Hepatocyte (in vitro differentiated cells): ENCODE measurements at regions not wholly inside any gene's neighbourhood (a gene's known extent, or its start where the extent isn't known, plus 50 kb on each side); places are given as distances from the start of the nearest gene placed in this dataset.

Experiments used
- DNase-seq: peaks from one replicate; pipeline ENCODE4 v3.0.0-alpha.2; 2016; ENCODE audit warnings: low spot score
- H2AFZ ChIP-seq: fragments of 200-600 bp; sonication (generic); 2 replicates; pipeline ENCODE4 v1.6.0; 2016; ENCODE audit warnings: antibody characterized with exemption, mild to moderate bottlenecking
- H3K27ac ChIP-seq: fragments of 200-600 bp; sonication (generic); 2 replicates; pipeline ENCODE4 v1.5.1; 2016; ENCODE audit warnings: mild to moderate bottlenecking
- H3K27me3 ChIP-seq: fragments of 200-600 bp; sonication (generic); 2 replicates; pipeline ENCODE4 v1.6.1; 2016
- H3K36me3 ChIP-seq: fragments of 200-600 bp; sonication (generic); replicated peaks from 2 replicates; pipeline ENCODE4 v1.5.1; 2016; ENCODE audit warnings: low read depth; ENCODE audit not compliant: insufficient read depth
- H3K4me1 ChIP-seq: fragments of 200-600 bp; sonication (generic); 2 replicates; pipeline ENCODE4 v1.5.1; 2016; ENCODE audit warnings: mild to moderate bottlenecking, moderate library complexity; ENCODE audit not compliant: insufficient read depth
- H3K4me2 ChIP-seq: fragments of 200-600 bp; sonication (generic); 2 replicates; pipeline ENCODE4 v1.6.0; 2016
- H3K4me3 ChIP-seq: fragments of 200-600 bp; sonication (generic); 2 replicates; pipeline ENCODE4 v1.5.1; 2016; ENCODE audit warnings: mild to moderate bottlenecking
- H3K79me2 ChIP-seq: fragments of 200-600 bp; sonication (generic); 2 replicates; pipeline ENCODE4 v1.6.0; 2017; ENCODE audit warnings: mild to moderate bottlenecking
- H3K9me2 ChIP-seq: fragments of 200-600 bp; sonication (generic); replicated peaks from 2 replicates; pipeline ENCODE4 v1.6.0; 2017; ENCODE audit warnings: mild to moderate bottlenecking; ENCODE audit not compliant: insufficient read depth
- H3K9me3 ChIP-seq: fragments of 200-600 bp; sonication (generic); 2 replicates; pipeline ENCODE4 v1.5.1; 2016; ENCODE audit warnings: low read depth, mild to moderate bottlenecking
- H4K20me1 ChIP-seq: fragments of 200-600 bp; sonication (generic); 2 replicates; pipeline ENCODE4 v1.6.0; 2016; ENCODE audit warnings: mild to moderate bottlenecking; ENCODE audit not compliant: insufficient read depth, poor library complexity, severe bottlenecking
- EZH2 ChIP-seq: fragments of 200-600 bp; sonication (generic); IDR thresholded peaks from 2 replicates; pipeline ENCODE4 v1.6.1; 2016; ENCODE audit warnings: antibody characterized with exemption, mild to moderate bottlenecking, borderline replicate concordance
- EZH2phosphoT487 ChIP-seq: fragments of 200-600 bp; sonication (generic); IDR thresholded peaks from one replicate; pipeline ENCODE4 v1.6.1; 2018; ENCODE audit warnings: antibody characterized with exemption, mild to moderate bottlenecking, low read depth, moderate library complexity; ENCODE audit not compliant: unreplicated experiment, severe bottlenecking
- WGBS: methylation state at CpG from one replicate; pipeline ENCODE4 v1.1.6; 2016; ENCODE audit warnings: low lambda C conversion rate; ENCODE audit errors: missing lambda C conversion rate; 5-methylcytosine and 5-hydroxymethylcytosine counted together
- TF ChIP-seq, protein P1 (sequence below): fragments of 200-600 bp; sonication (generic); IDR thresholded peaks from 2 replicates; pipeline ENCODE4 v1.5.1; 2016; ENCODE audit warnings: antibody characterized with exemption, mild to moderate bottlenecking; ENCODE audit not compliant: poor library complexity

DNA sequence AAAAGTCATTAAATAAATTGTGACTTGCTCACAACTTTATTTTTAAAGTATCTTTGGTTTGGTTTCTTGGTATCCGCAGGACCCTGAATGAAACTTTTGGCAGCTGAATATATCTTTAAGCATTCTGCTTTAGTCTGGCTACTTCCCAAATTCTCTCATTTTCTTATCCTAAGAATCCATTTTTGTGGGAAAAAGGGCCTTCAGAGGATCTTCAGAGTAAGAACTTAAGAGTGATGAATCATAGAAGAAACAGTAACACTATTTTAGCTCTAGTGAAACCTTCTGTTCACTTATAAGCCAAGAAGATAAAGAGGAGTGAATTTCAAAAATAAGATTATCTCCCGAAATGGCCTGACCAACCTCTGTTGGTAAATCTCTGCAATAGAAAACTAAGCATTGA, 540.6 kb upstream of the MAGEB18 start:
- no peak overlapping the region for H3K4me2 ChIP-seq
- no peaks in the 10 kb centered on the region for H3K27me3 ChIP-seq
- H2AFZ ChIP-seq = no peak overlapping the region
- no peak overlapping the region for H3K27ac ChIP-seq
- no peaks in the 10 kb centered on the region for H4K20me1 ChIP-seq
- H3K79me2 ChIP-seq = no peaks in the 10 kb centered on the region
- no peak overlapping the region for H3K4me3 ChIP-seq
- 68% methylated on average over 2 of the region's 2 CpGs for WGBS
- H3K36me3 ChIP-seq = no peaks in the 10 kb centered on the region
- TF ChIP-seq EZH2 (no peak), EZH2phosphoT487 (no peak)
- TF ChIP-seq, protein P1, sequence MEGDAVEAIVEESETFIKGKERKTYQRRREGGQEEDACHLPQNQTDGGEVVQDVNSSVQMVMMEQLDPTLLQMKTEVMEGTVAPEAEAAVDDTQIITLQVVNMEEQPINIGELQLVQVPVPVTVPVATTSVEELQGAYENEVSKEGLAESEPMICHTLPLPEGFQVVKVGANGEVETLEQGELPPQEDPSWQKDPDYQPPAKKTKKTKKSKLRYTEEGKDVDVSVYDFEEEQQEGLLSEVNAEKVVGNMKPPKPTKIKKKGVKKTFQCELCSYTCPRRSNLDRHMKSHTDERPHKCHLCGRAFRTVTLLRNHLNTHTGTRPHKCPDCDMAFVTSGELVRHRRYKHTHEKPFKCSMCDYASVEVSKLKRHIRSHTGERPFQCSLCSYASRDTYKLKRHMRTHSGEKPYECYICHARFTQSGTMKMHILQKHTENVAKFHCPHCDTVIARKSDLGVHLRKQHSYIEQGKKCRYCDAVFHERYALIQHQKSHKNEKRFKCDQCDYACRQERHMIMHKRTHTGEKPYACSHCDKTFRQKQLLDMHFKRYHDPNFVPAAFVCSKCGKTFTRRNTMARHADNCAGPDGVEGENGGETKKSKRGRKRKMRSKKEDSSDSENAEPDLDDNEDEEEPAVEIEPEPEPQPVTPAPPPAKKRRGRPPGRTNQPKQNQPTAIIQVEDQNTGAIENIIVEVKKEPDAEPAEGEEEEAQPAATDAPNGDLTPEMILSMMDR = no peak
- no peaks in the 10 kb centered on the region for H3K4me1 ChIP-seq
- DNase-seq = no peak
- H3K9me2 ChIP-seq = no peaks in the 10 kb centered on the region
- H3K9me3 ChIP-seq = no peaks in the 10 kb centered on the region

DNA sequence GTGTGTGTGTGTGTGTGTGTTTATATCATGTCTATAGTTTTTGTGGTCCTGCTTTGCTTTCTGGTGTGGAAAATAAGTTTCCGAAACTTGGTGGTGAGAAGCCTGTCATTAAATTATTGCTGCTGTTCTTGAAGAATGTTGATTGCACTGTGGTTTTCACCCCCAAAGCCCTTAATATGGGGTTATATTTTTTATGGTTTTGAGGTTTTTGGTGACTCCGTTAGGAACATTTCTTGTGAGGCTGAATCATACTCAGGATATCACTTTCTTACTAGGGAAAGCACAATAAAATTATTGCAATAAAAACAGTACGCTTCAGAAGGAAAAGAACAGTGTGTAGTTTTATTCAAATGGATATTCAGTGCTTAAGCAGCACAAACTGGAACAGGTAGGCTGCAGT, 539.1 kb upstream of the MAGEB18 start:
- Histone ChIP-seq H3K27ac (no peak overlapping the region), H3K4me3 (no peak overlapping the region), H4K20me1 (no peaks in the 10 kb centered on the region), H2AFZ (no peak overlapping the region), H3K4me2 (no peak overlapping the region), H3K27me3 (no peaks in the 10 kb centered on the region), H3K9me3 (no peaks in the 10 kb centered on the region), H3K79me2 (no peaks in the 10 kb centered on the region), H3K4me1 (no peaks in the 10 kb centered on the region), H3K9me2 (no peaks in the 10 kb centered on the region), H3K36me3 (no peaks in the 10 kb centered on the region)
- no peak for TF ChIP-seq EZH2phosphoT487
- no peak for TF ChIP-seq EZH2
- TF ChIP-seq, protein P1 = no peak
- no peak for DNase-seq
- WGBS = 61% methylated on average over 3 of the region's 3 CpGs

DNA sequence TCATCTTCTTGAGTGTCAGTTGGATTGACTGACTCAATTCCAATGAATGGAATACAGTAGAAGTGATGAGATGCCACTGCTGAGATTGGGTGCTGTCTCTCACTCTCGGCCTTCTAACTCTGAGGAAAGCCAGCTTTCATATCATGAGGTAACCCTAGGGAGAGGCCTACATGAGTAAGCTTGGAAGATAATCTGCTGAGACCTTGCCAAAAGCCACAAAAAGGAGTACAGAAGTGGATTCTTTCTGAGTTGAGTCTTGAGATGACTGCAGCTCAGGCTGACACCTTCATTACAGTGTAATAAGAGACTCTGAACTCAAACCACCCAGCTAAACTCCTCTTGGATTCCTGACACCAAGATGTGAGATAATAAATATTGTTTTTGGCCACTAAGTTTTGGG, 537.4 kb upstream of the MAGEB18 start:
- H4K20me1 ChIP-seq = no peaks in the 10 kb centered on the region
- no peak overlapping the region for H3K4me2 ChIP-seq
- 70% methylated on average over 1 of the region's 1 CpG for WGBS

More for the DNA sequence above, 537.4 kb upstream of the MAGEB18 start:
- Histone ChIP-seq H3K36me3 (no peaks in the 10 kb centered on the region), H3K27ac (no peak overlapping the region), H3K79me2 (no peaks in the 10 kb centered on the region), H3K9me3 (no peaks in the 10 kb centered on the region), H3K4me1 (no peaks in the 10 kb centered on the region), H3K27me3 (no peaks in the 10 kb centered on the region), H3K4me3 (no peak overlapping the region), H3K9me2 (no peaks in the 10 kb centered on the region), H2AFZ (no peak overlapping the region)
- DNase-seq = no peak
- TF ChIP-seq EZH2phosphoT487 (no peak), EZH2 (no peak)
- TF ChIP-seq, protein P1 = no peak
